ENCODE measurements at regions not wholly inside any gene's neighbourhood (a gene's known extent, or its start where the extent isn't known, plus 50 kb on each side); places are given as distances from the start of the nearest gene placed in this dataset.

DNA sequence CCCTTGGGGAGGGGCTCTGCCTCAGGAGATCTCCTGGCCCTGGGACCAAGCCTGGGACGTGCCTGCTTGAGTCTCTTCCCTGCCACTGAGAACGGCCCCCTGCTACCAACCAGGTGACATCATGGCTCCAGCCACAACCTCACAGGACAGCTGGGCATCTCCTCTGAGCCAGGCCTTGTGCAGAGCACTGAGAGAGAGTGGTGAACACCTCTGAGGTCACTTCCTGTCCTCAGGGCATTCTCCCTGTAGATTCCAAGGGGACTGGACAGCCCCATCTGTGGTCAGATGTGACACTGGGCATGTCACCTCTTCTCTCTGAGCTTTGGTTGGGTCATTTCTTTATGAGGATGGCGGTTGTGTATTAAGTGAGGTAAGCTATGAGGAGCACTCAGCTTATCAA lies 172.0 kb downstream of the MELK start (continued):
- TF ChIP-seq, protein P1, sequence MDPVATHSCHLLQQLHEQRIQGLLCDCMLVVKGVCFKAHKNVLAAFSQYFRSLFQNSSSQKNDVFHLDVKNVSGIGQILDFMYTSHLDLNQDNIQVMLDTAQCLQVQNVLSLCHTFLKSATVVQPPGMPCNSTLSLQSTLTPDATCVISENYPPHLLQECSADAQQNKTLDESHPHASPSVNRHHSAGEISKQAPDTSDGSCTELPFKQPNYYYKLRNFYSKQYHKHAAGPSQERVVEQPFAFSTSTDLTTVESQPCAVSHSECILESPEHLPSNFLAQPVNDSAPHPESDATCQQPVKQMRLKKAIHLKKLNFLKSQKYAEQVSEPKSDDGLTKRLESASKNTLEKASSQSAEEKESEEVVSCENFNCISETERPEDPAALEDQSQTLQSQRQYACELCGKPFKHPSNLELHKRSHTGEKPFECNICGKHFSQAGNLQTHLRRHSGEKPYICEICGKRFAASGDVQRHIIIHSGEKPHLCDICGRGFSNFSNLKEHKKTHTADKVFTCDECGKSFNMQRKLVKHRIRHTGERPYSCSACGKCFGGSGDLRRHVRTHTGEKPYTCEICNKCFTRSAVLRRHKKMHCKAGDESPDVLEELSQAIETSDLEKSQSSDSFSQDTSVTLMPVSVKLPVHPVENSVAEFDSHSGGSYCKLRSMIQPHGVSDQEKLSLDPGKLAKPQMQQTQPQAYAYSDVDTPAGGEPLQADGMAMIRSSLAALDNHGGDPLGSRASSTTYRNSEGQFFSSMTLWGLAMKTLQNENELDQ (CRISPR knock-in tag; IDR thresholded peaks at IDR 0.05; ENCODE audit: borderline replicate concordance): no peak
- TF ChIP-seq SP140L (CRISPR knock-in tag; IDR thresholded peaks at IDR 0.05; ENCODE audit: borderline replicate concordance) (no peak), CBX5 (CRISPR knock-in tag; IDR thresholded peaks at IDR 0.05; ENCODE audit: borderline replicate concordance) (no peak), LCORL (IDR thresholded peaks at IDR 0.05) (no peak), LCORL (CRISPR knock-in tag; IDR thresholded peaks at IDR 0.05) (no peak), SUZ12 (IDR thresholded peaks at IDR 0.05; ENCODE audit: low read depth, low read length) (no peak), ZSCAN22 (CRISPR knock-in tag; IDR thresholded peaks at IDR 0.05) (no peak), SP1 (IDR thresholded peaks at IDR 0.05) (no peak), SP1 (CRISPR knock-in tag; IDR thresholded peaks at IDR 0.05) (no peak), ATF7 (IDR thresholded peaks at IDR 0.05) (no peak), ATF7 (CRISPR knock-in tag; IDR thresholded peaks at IDR 0.05) (no peak), ZNF777 (CRISPR knock-in tag; IDR thresholded peaks at IDR 0.05) (no peak), FIP1L1 (IDR thresholded peaks at IDR 0.05; ENCODE audit: borderline replicate concordance, insufficient read depth, low read depth, low read length) (no peak), PAWR (CRISPR knock-in tag; IDR thresholded peaks at IDR 0.05; ENCODE audit: borderline replicate concordance) (no peak)
- TF ChIP-seq, protein P2, sequence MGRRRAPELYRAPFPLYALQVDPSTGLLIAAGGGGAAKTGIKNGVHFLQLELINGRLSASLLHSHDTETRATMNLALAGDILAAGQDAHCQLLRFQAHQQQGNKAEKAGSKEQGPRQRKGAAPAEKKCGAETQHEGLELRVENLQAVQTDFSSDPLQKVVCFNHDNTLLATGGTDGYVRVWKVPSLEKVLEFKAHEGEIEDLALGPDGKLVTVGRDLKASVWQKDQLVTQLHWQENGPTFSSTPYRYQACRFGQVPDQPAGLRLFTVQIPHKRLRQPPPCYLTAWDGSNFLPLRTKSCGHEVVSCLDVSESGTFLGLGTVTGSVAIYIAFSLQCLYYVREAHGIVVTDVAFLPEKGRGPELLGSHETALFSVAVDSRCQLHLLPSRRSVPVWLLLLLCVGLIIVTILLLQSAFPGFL (CRISPR knock-in tag; IDR thresholded peaks at IDR 0.05): no peak
